ENCODE measurements at regions not wholly inside any gene's neighbourhood (a gene's known extent, or its start where the extent isn't known, plus 50 kb on each side); places are given as distances from the start of the nearest gene placed in this dataset.

- Histone ChIP-seq H3K36me3 (ENCODE audit: insufficient read depth, low read length) (no peaks in the 10 kb centered on the region), H3K27ac (ENCODE audit: low read depth, low read length) (no peak overlapping the region), H3K4me1 (ENCODE audit: insufficient read depth, low read length) (no peaks in the 10 kb centered on the region), H3K27me3 (ENCODE audit: control insufficient read depth in 1 of 2, insufficient read depth in 2 of 2, low read length in 2 of 2) (no peaks in the 10 kb centered on the region), H3K9ac (ENCODE audit: low read length) (no peak overlapping the region), H3K4me3 (ENCODE audit: low read depth in 1 of 2, low read length in 2 of 2) (no peak overlapping the region), H3K9me3 (ENCODE audit: low read length) (no peaks in the 10 kb centered on the region)
Measured at GRCh38 chr4:141406237-141406636, 185.5 kb downstream of the ZNF330 start.

- Histone ChIP-seq H3K27ac (ENCODE audit: low read depth, low read length) (no peak overlapping the region), H3K4me3 (ENCODE audit: low read depth in 1 of 2, low read length in 2 of 2) (no peak overlapping the region), H3K9me3 (ENCODE audit: low read length) (no peaks in the 10 kb centered on the region), H3K9ac (ENCODE audit: low read length) (no peak overlapping the region), H3K27me3 (ENCODE audit: control insufficient read depth in 1 of 2, insufficient read depth in 2 of 2, low read length in 2 of 2) (no peaks in the 10 kb centered on the region), H3K4me1 (ENCODE audit: insufficient read depth, low read length) (no peaks in the 10 kb centered on the region), H3K36me3 (ENCODE audit: insufficient read depth, low read length) (no peaks in the 10 kb centered on the region)
Measured at GRCh38 chr4:141409556-141409955, 188.9 kb downstream of the ZNF330 start.

GRCh38 chr4:141410839-141411238 is 190.1 kb downstream of the ZNF330 start:
- H3K9ac ChIP-seq (ENCODE audit: low read length), result no peak overlapping the region
- no peaks in the 10 kb centered on the region for H3K27me3 ChIP-seq (ENCODE audit: control insufficient read depth in 1 of 2, insufficient read depth in 2 of 2, low read length in 2 of 2)
- no peaks in the 10 kb centered on the region for H3K36me3 ChIP-seq (ENCODE audit: insufficient read depth, low read length)
- no peak overlapping the region for H3K27ac ChIP-seq (ENCODE audit: low read depth, low read length)
- no peaks in the 10 kb centered on the region for H3K4me1 ChIP-seq (ENCODE audit: insufficient read depth, low read length)
- no peak overlapping the region for H3K4me3 ChIP-seq (ENCODE audit: low read depth in 1 of 2, low read length in 2 of 2)
- no peaks in the 10 kb centered on the region for H3K9me3 ChIP-seq (ENCODE audit: low read length)

GRCh38 chr4:141411936-141412335 is 191.2 kb downstream of the ZNF330 start:
- H3K9ac ChIP-seq (ENCODE audit: low read length), result no peak overlapping the region
- no peaks in the 10 kb centered on the region for H3K4me1 ChIP-seq (ENCODE audit: insufficient read depth, low read length)
- no peak overlapping the region for H3K4me3 ChIP-seq (ENCODE audit: low read depth in 1 of 2, low read length in 2 of 2)
- no peak overlapping the region for H3K27ac ChIP-seq (ENCODE audit: low read depth, low read length)
- no peaks in the 10 kb centered on the region for H3K27me3 ChIP-seq (ENCODE audit: control insufficient read depth in 1 of 2, insufficient read depth in 2 of 2, low read length in 2 of 2)
- H3K9me3 ChIP-seq (ENCODE audit: low read length), result no peaks in the 10 kb centered on the region
- no peaks in the 10 kb centered on the region for H3K36me3 ChIP-seq (ENCODE audit: insufficient read depth, low read length)

- Histone ChIP-seq H3K4me3 (ENCODE audit: low read depth in 1 of 2, low read length in 2 of 2) (no peak overlapping the region), H3K9ac (ENCODE audit: low read length) (no peak overlapping the region), H3K27ac (ENCODE audit: low read depth, low read length) (no peak overlapping the region), H3K36me3 (ENCODE audit: insufficient read depth, low read length) (no peaks in the 10 kb centered on the region), H3K9me3 (ENCODE audit: low read length) (no peaks in the 10 kb centered on the region), H3K4me1 (ENCODE audit: insufficient read depth, low read length) (no peaks in the 10 kb centered on the region), H3K27me3 (ENCODE audit: control insufficient read depth in 1 of 2, insufficient read depth in 2 of 2, low read length in 2 of 2) (no peaks in the 10 kb centered on the region)
Measured at GRCh38 chr4:141413366-141413765, 192.7 kb downstream of the ZNF330 start.

- H3K36me3 ChIP-seq (ENCODE audit: insufficient read depth, low read length), result no peaks in the 10 kb centered on the region
- no peak overlapping the region for H3K9ac ChIP-seq (ENCODE audit: low read length)
- no peaks in the 10 kb centered on the region for H3K27me3 ChIP-seq (ENCODE audit: control insufficient read depth in 1 of 2, insufficient read depth in 2 of 2, low read length in 2 of 2)
- H3K4me1 ChIP-seq (ENCODE audit: insufficient read depth, low read length), result no peaks in the 10 kb centered on the region
- no peak overlapping the region for H3K4me3 ChIP-seq (ENCODE audit: low read depth in 1 of 2, low read length in 2 of 2)
- no peaks in the 10 kb centered on the region for H3K9me3 ChIP-seq (ENCODE audit: low read length)
- no peak overlapping the region for H3K27ac ChIP-seq (ENCODE audit: low read depth, low read length)
Measured at GRCh38 chr4:141415651-141416050, 195.0 kb downstream of the ZNF330 start.

- H3K4me1 ChIP-seq (ENCODE audit: insufficient read depth, low read length), result no peaks in the 10 kb centered on the region
- no peaks in the 10 kb centered on the region for H3K36me3 ChIP-seq (ENCODE audit: insufficient read depth, low read length)
- H3K4me3 ChIP-seq (ENCODE audit: low read depth in 1 of 2, low read length in 2 of 2), result no peak overlapping the region
- no peak overlapping the region for H3K27ac ChIP-seq (ENCODE audit: low read depth, low read length)
- no peaks in the 10 kb centered on the region for H3K27me3 ChIP-seq (ENCODE audit: control insufficient read depth in 1 of 2, insufficient read depth in 2 of 2, low read length in 2 of 2)
- H3K9me3 ChIP-seq (ENCODE audit: low read length), result no peaks in the 10 kb centered on the region
- H3K9ac ChIP-seq (ENCODE audit: low read length), result no peak overlapping the region
Measured at GRCh38 chr4:141416219-141416618, 195.5 kb downstream of the ZNF330 start.

- no peak overlapping the region for H3K4me3 ChIP-seq (ENCODE audit: low read depth in 1 of 2, low read length in 2 of 2)
- H3K36me3 ChIP-seq (ENCODE audit: insufficient read depth, low read length), result no peaks in the 10 kb centered on the region
- no peaks in the 10 kb centered on the region for H3K4me1 ChIP-seq (ENCODE audit: insufficient read depth, low read length)
- no peak overlapping the region for H3K27ac ChIP-seq (ENCODE audit: low read depth, low read length)
- no peak overlapping the region for H3K9ac ChIP-seq (ENCODE audit: low read length)
- no peaks in the 10 kb centered on the region for H3K9me3 ChIP-seq (ENCODE audit: low read length)
- H3K27me3 ChIP-seq (ENCODE audit: control insufficient read depth in 1 of 2, insufficient read depth in 2 of 2, low read length in 2 of 2), result no peaks in the 10 kb centered on the region
Measured at GRCh38 chr4:141416677-141417363, 196.1 kb downstream of the ZNF330 start.

GRCh38 chr4:141417387-141417786 is 196.7 kb downstream of the ZNF330 start:
- H3K36me3 ChIP-seq (ENCODE audit: insufficient read depth, low read length), result no peaks in the 10 kb centered on the region
- no peaks in the 10 kb centered on the region for H3K27me3 ChIP-seq (ENCODE audit: control insufficient read depth in 1 of 2, insufficient read depth in 2 of 2, low read length in 2 of 2)
- no peaks in the 10 kb centered on the region for H3K9me3 ChIP-seq (ENCODE audit: low read length)
- H3K27ac ChIP-seq (ENCODE audit: low read depth, low read length), result no peak overlapping the region
- H3K4me3 ChIP-seq (ENCODE audit: low read depth in 1 of 2, low read length in 2 of 2), result no peak overlapping the region
- no peak overlapping the region for H3K9ac ChIP-seq (ENCODE audit: low read length)
- no peaks in the 10 kb centered on the region for H3K4me1 ChIP-seq (ENCODE audit: insufficient read depth, low read length)

- H3K9ac ChIP-seq (ENCODE audit: low read length), result no peak overlapping the region
- H3K27ac ChIP-seq (ENCODE audit: low read depth, low read length), result no peak overlapping the region
- H3K4me3 ChIP-seq (ENCODE audit: low read depth in 1 of 2, low read length in 2 of 2), result no peak overlapping the region
- H3K9me3 ChIP-seq (ENCODE audit: low read length), result no peaks in the 10 kb centered on the region
- H3K27me3 ChIP-seq (ENCODE audit: control insufficient read depth in 1 of 2, insufficient read depth in 2 of 2, low read length in 2 of 2), result no peaks in the 10 kb centered on the region
- no peaks in the 10 kb centered on the region for H3K4me1 ChIP-seq (ENCODE audit: insufficient read depth, low read length)
- no peaks in the 10 kb centered on the region for H3K36me3 ChIP-seq (ENCODE audit: insufficient read depth, low read length)
Measured at GRCh38 chr4:141425124-141425523, 204.4 kb downstream of the ZNF330 start.

GRCh38 chr4:141427726-141428296 is 207.1 kb downstream of the ZNF330 start:
- Histone ChIP-seq H3K36me3 (ENCODE audit: insufficient read depth, low read length) (no peaks in the 10 kb centered on the region), H3K27ac (ENCODE audit: low read depth, low read length) (no peak overlapping the region), H3K9me3 (ENCODE audit: low read length) (no peaks in the 10 kb centered on the region), H3K4me1 (ENCODE audit: insufficient read depth, low read length) (no peaks in the 10 kb centered on the region), H3K9ac (ENCODE audit: low read length) (no peak overlapping the region), H3K27me3 (ENCODE audit: control insufficient read depth in 1 of 2, insufficient read depth in 2 of 2, low read length in 2 of 2) (no peaks in the 10 kb centered on the region), H3K4me3 (ENCODE audit: low read depth in 1 of 2, low read length in 2 of 2) (no peak overlapping the region)

- H3K27me3 ChIP-seq (ENCODE audit: control insufficient read depth in 1 of 2, insufficient read depth in 2 of 2, low read length in 2 of 2), result no peaks in the 10 kb centered on the region
- H3K9ac ChIP-seq (ENCODE audit: low read length), result no peak overlapping the region
- H3K4me1 ChIP-seq (ENCODE audit: insufficient read depth, low read length), result no peaks in the 10 kb centered on the region
- H3K27ac ChIP-seq (ENCODE audit: low read depth, low read length), result no peak overlapping the region
- H3K9me3 ChIP-seq (ENCODE audit: low read length), result no peaks in the 10 kb centered on the region
- no peaks in the 10 kb centered on the region for H3K36me3 ChIP-seq (ENCODE audit: insufficient read depth, low read length)
- H3K4me3 ChIP-seq (ENCODE audit: low read depth in 1 of 2, low read length in 2 of 2), result no peak overlapping the region
Measured at GRCh38 chr4:141429933-141430332, 206.4 kb upstream of the IL15 start.

All from muscle layer of colon (tissue), 2 donors.